Thoracic aorta (tissue), 2 donors: ENCODE measurements at regions not wholly inside any gene's neighbourhood (a gene's known extent, or its start where the extent isn't known, plus 50 kb on each side); places are given as distances from the start of the nearest gene placed in this dataset.

Source experiments
- ATAC-seq: fragments of 150-250 bp; one replicate; pipeline ENCODE4 v1.8.0; 2017; ENCODE audit warnings: low read depth; ENCODE audit not compliant: insufficient number of reproducible peaks, low FRiP score
- DNase-seq: peaks from one replicate; pipeline ENCODE4 v3.0.0-alpha.2; 2020; ENCODE audit warnings: low spot score
- H3K27ac ChIP-seq, 2 donors: fragments of 200-600 bp; sonication (generic); 1 replicate in 1 of 2; 2 replicates in 1 of 2; pipeline ENCODE4 v1.5.1; 2016; ENCODE audit warnings: mild to moderate bottlenecking in 2 of 2, moderate library complexity in 2 of 2
- H3K27me3 ChIP-seq: fragments of 200-600 bp; sonication (generic); replicated peaks from 2 replicates; pipeline ENCODE4 v1.6.0; 2016; ENCODE audit warnings: mild to moderate bottlenecking; ENCODE audit not compliant: insufficient read depth
- H3K36me3 ChIP-seq: fragments of 200-600 bp; sonication (generic); one replicate; pipeline ENCODE4 v1.5.1; 2016
- H3K4me1 ChIP-seq, 2 donors: fragments of 200-600 bp; sonication (generic); 1 replicate in 1 of 2; 2 replicates in 1 of 2; pipeline versions ENCODE4 v1.5.1 to v1.6.0; 2016; ENCODE audit warnings: low read depth in 2 of 2, mild to moderate bottlenecking in 1 of 2; ENCODE audit not compliant: control insufficient read depth in 1 of 2
- H3K4me3 ChIP-seq: fragments of 200-600 bp; sonication (generic); 2 replicates; pipeline ENCODE4 v1.5.1; 2016; ENCODE audit warnings: mild to moderate bottlenecking
- H3K9me3 ChIP-seq: fragments of 200-600 bp; sonication (generic); 2 replicates; pipeline ENCODE4 v1.5.1; 2016
- CTCF ChIP-seq: fragments of 200-600 bp; sonication (generic); IDR thresholded peaks from one replicate; pipeline ENCODE4 v1.5.1; 2019; ENCODE audit warnings: antibody characterized with exemption

- Histone ChIP-seq H3K4me3 (no peak overlapping the region), H3K9me3 (no peaks in the 10 kb centered on the region), H3K27ac (no peak overlapping the region), H3K4me1 (no peaks in the 10 kb centered on the region), H3K36me3 (no peaks in the 10 kb centered on the region), H3K27me3 (no peaks in the 10 kb centered on the region)
- TF ChIP-seq CTCF, result no peak
- DNase-seq (no peak), ATAC-seq (no peak)
These were observed 1628.2 kb upstream of the SLC10A2 start for GRCh38 chr13:104694397-104694796.

GRCh38 chr13:104693126-104693525 is 1626.9 kb upstream of the SLC10A2 start:
- H3K9me3 ChIP-seq, result no peaks in the 10 kb centered on the region
- H3K27ac ChIP-seq, result no peak overlapping the region
- H3K4me1 ChIP-seq, result no peaks in the 10 kb centered on the region
- no peak overlapping the region for H3K4me3 ChIP-seq
- no peaks in the 10 kb centered on the region for H3K27me3 ChIP-seq
- H3K36me3 ChIP-seq, result no peaks in the 10 kb centered on the region
- no peak for ATAC-seq
- DNase-seq, result no peak
- TF ChIP-seq CTCF, result no peak

GRCh38 chr13:104691767-104692467 is 1625.7 kb upstream of the SLC10A2 start:
- no peak for TF ChIP-seq CTCF
- no peaks in the 10 kb centered on the region for H3K36me3 ChIP-seq

GRCh38 chr13:104686484-104686883 is 1620.3 kb upstream of the SLC10A2 start:
- Histone ChIP-seq H3K4me3 (no peak overlapping the region), H3K27ac (no peak overlapping the region), H3K36me3 (no peaks in the 10 kb centered on the region), H3K27me3 (no peaks in the 10 kb centered on the region), H3K9me3 (no peaks in the 10 kb centered on the region), H3K4me1 (no peaks in the 10 kb centered on the region)
- TF ChIP-seq CTCF, result no peak
- ATAC-seq, result no peak
- no peak for DNase-seq

More at GRCh38 chr13:104691767-104692467, 1625.7 kb upstream of the SLC10A2 start:
- no peak overlapping the region for H3K27ac ChIP-seq
- no peaks in the 10 kb centered on the region for H3K27me3 ChIP-seq
- ATAC-seq (no peak), DNase-seq (no peak)
- H3K4me1 ChIP-seq, result no peaks in the 10 kb centered on the region
- H3K4me3 ChIP-seq, result no peak overlapping the region
- H3K9me3 ChIP-seq, result no peaks in the 10 kb centered on the region

- no peak for DNase-seq
- no peaks in the 10 kb centered on the region for H3K4me1 ChIP-seq
- TF ChIP-seq CTCF, result no peak
- H3K27ac ChIP-seq, result no peak overlapping the region
- no peaks in the 10 kb centered on the region for H3K27me3 ChIP-seq
- H3K36me3 ChIP-seq, result no peaks in the 10 kb centered on the region
- ATAC-seq, result no peak
- H3K9me3 ChIP-seq, result no peaks in the 10 kb centered on the region
- H3K4me3 ChIP-seq, result no peak overlapping the region
These were observed 1617.6 kb upstream of the SLC10A2 start for GRCh38 chr13:104683789-104684188.
